ENCODE measurements at regions not wholly inside any gene's neighbourhood (a gene's known extent, or its start where the extent isn't known, plus 50 kb on each side); places are given as distances from the start of the nearest gene placed in this dataset.

- DNase-seq, result no peak
These were observed 98.0 kb upstream of the MAP1B start for GRCh38 chr5:72009280-72009679.

GRCh38 chr5:72010430-72010829 lies 96.8 kb upstream of the MAP1B start:
- no peak for DNase-seq

GRCh38 chr5:72012906-72013305 lies 94.4 kb upstream of the MAP1B start:
- DNase-seq, result no peak

- DNase-seq, result no peak
These were observed 93.3 kb upstream of the MAP1B start for GRCh38 chr5:72013766-72014624.

GRCh38 chr5:72015103-72015548 lies 92.1 kb upstream of the MAP1B start:
- no peak for DNase-seq

GRCh38 chr5:72018143-72018803 lies 89.0 kb upstream of the MAP1B start:
- DNase-seq, result peak; percentile 65

- DNase-seq, result no peak
These were observed 86.9 kb upstream of the MAP1B start for GRCh38 chr5:72020161-72020983.

- DNase-seq, result no peak
These were observed 85.5 kb upstream of the MAP1B start for GRCh38 chr5:72021651-72022357.

- DNase-seq, result no peak
These were observed 78.9 kb upstream of the MAP1B start for GRCh38 chr5:72028382-72028781.

- no peak for DNase-seq
These were observed 77.0 kb upstream of the MAP1B start for GRCh38 chr5:72030237-72030636.

- no peak for DNase-seq
These were observed 74.5 kb upstream of the MAP1B start for GRCh38 chr5:72032788-72033187.

- DNase-seq, result no peak
These were observed 72.5 kb upstream of the MAP1B start for GRCh38 chr5:72034770-72035169.

GRCh38 chr5:72035831-72036230 lies 71.4 kb upstream of the MAP1B start:
- no peak for DNase-seq

- no peak for DNase-seq
These were observed 70.3 kb upstream of the MAP1B start for GRCh38 chr5:72036951-72037350.

GRCh38 chr5:72040513-72040912 lies 66.8 kb upstream of the MAP1B start:
- DNase-seq, result no peak

- no peak for DNase-seq
These were observed 65.6 kb upstream of the MAP1B start for GRCh38 chr5:72041654-72042053.

- DNase-seq, result no peak
These were observed 65.2 kb upstream of the MAP1B start for GRCh38 chr5:72042097-72042496.

GRCh38 chr5:72045692-72046091 lies 61.6 kb upstream of the MAP1B start:
- no peak for DNase-seq

GRCh38 chr5:72046106-72046505 lies 61.2 kb upstream of the MAP1B start:
- DNase-seq, result no peak

GRCh38 chr5:72055636-72056035 lies 51.6 kb upstream of the MAP1B start:
- DNase-seq, result no peak

All from CD4-positive, alpha-beta T cell treated with Interleukin-17A for 4 hours (primary cell).